Astrocyte of the spinal cord (primary cell): ENCODE measurements at regions not wholly inside any gene's neighbourhood (a gene's known extent, or its start where the extent isn't known, plus 50 kb on each side); places are given as distances from the start of the nearest gene placed in this dataset.

Experiments used
- DNase-seq: peaks from one replicate; pipeline ENCODE4 v3.0.0; 2011; ENCODE audit warnings: low read depth, low spot score
- H3K4me3 ChIP-seq: 2 replicates; pipeline ENCODE4 v1.5.1; 2011; ENCODE audit warnings: low read depth, mild to moderate bottlenecking, low read length, moderate library complexity
- in situ Hi-C: cut with HindIII; loops from 2 replicates; pipeline ENCODE4 v1.10.0; 2017; ENCODE audit warnings: low sequenced_read_pairs
- TF ChIP-seq, protein P1 (sequence below): IDR thresholded peaks from 2 replicates; pipeline ENCODE4 v1.5.1; 2012; ENCODE audit warnings: low read depth, mild to moderate bottlenecking, low read length, inconsistent platforms

- H3K4me3 ChIP-seq, result no peak overlapping the region
- in situ Hi-C loops, result no loop called here
- DNase-seq, result no peak
- TF ChIP-seq, protein P1, sequence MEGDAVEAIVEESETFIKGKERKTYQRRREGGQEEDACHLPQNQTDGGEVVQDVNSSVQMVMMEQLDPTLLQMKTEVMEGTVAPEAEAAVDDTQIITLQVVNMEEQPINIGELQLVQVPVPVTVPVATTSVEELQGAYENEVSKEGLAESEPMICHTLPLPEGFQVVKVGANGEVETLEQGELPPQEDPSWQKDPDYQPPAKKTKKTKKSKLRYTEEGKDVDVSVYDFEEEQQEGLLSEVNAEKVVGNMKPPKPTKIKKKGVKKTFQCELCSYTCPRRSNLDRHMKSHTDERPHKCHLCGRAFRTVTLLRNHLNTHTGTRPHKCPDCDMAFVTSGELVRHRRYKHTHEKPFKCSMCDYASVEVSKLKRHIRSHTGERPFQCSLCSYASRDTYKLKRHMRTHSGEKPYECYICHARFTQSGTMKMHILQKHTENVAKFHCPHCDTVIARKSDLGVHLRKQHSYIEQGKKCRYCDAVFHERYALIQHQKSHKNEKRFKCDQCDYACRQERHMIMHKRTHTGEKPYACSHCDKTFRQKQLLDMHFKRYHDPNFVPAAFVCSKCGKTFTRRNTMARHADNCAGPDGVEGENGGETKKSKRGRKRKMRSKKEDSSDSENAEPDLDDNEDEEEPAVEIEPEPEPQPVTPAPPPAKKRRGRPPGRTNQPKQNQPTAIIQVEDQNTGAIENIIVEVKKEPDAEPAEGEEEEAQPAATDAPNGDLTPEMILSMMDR, result no peak
These were observed 146.7 kb upstream of the COL1A2 start for GRCh38 chr7:94247970-94248369.

- no peak for DNase-seq
- in situ Hi-C loops, result no loop called here
- no peak overlapping the region for H3K4me3 ChIP-seq
- TF ChIP-seq, protein P1, result no peak
These were observed 145.1 kb upstream of the COL1A2 start for GRCh38 chr7:94249631-94250030.

- no peak for DNase-seq
- TF ChIP-seq, protein P1, result no peak
- no peak overlapping the region for H3K4me3 ChIP-seq
- in situ Hi-C loops, result no loop called here
These were observed 144.6 kb upstream of the COL1A2 start for GRCh38 chr7:94250124-94250523.

DNA sequence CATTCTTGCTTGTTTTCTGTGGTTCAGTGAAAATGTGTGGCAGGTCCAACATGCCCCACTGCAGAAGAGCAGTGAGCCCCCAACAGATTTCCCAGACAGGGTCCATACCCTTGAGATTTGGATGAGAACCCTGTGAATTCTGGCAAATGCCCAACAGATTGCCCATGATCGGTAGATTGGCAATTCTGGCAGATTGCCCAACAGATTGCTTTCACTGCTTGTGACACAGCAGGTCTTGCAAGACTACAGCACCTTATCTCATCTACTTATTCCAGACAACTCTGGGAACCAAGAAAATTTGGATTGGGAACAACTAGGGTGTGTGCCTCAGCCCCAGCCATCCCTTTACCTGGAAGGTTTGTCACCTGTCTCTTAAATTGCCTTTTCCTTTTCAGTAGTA is 143.7 kb upstream of the COL1A2 start:
- in situ Hi-C loops, result no loop called here
- no peak for DNase-seq
- TF ChIP-seq, protein P1, result no peak
- H3K4me3 ChIP-seq, result no peak overlapping the region

DNA sequence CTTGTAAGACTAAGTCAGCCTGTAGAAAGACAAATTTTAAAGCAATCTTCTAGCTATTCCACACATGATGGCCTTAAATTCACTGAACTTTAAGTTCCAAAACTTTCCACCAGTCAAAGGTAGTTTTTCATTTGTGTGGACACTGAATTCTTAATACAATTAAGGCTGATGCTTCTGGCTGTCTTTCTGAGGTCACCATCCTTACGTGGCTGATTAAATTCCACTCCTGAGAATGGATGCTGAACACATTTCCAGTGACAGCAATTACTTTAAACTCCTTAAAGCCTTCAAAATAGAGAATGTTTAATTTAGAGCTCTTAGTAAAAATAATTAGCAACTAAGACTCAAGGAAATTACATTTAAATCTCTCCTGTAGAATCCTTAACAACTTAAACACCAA is 142.6 kb upstream of the COL1A2 start:
- H3K4me3 ChIP-seq, result no peak overlapping the region
- in situ Hi-C loops, result no loop called here
- DNase-seq, result no peak
- TF ChIP-seq, protein P1, result no peak

- H3K4me3 ChIP-seq, result no peak overlapping the region
- in situ Hi-C loops, result no loop called here
- DNase-seq, result no peak
- TF ChIP-seq, protein P1, result no peak
These were observed 141.7 kb upstream of the COL1A2 start for GRCh38 chr7:94252971-94253370.

DNA sequence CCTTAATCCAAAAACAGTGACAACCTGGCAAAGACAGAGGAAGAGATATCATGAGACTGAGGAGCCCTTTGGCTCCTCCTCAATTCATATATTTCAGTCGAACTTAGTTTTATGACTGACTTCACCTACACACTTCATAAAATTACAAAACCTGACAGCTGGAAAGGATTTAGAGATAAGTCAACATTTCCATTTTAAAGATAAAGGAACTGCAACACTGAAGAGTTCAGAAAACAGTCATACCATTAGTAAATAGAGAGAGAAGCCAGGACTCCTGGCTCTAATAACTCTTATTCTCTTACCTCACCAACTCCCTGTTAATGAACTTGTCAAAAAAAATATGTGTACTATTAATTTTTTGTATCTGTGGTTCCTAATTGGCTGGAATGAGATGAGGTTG is 141.0 kb upstream of the COL1A2 start:
- no peak for DNase-seq
- H3K4me3 ChIP-seq, result no peak overlapping the region
- TF ChIP-seq, protein P1, result no peak
- in situ Hi-C loops, result no loop called here
